WTC11 (cell line): ENCODE measurements at regions not wholly inside any gene's neighbourhood (a gene's known extent, or its start where the extent isn't known, plus 50 kb on each side); places are given as distances from the start of the nearest gene placed in this dataset.

Source experiments
- ATAC-seq: fragments of 200-7000 bp; cut with Tn5 transposase; 2 replicates; pipeline ENCODE4 v1.10.0; 2021; ENCODE audit warnings: mild to moderate bottlenecking, moderate library complexity
- CTCF ChIA-PET: fragments of 300-600 bp; sonication (Branson Sonifier 250); formaldehyde crosslinking; loops from one replicate; lab custom pipeline; 2021; ENCODE audit warnings: antibody characterized with exemption; lab: Charles Lee
- POLR2A ChIA-PET: fragments of 350-600 bp; sonication (Branson Sonifier 250); formaldehyde crosslinking; loops from one replicate; lab custom pipeline; 2021; ENCODE audit warnings: antibody characterized with exemption; lab: Charles Lee
- DNase-seq: peaks from one replicate; pipeline ENCODE4 v3.0.0; 2021; ENCODE audit warnings: low spot score
- H3K27ac Mint-ChIP-seq: 2 replicates; pipeline ENCODE4 v1.8.0; 2021; ENCODE audit warnings: mixed read lengths
- H3K27me3 Mint-ChIP-seq: 2 replicates; pipeline ENCODE4 v1.8.0; 2021; ENCODE audit warnings: low read depth, mild to moderate bottlenecking, moderate library complexity, mixed read lengths
- H3K36me3 Mint-ChIP-seq: 2 replicates; pipeline ENCODE4 v1.8.0; 2021; ENCODE audit warnings: mixed read lengths
- H3K4me1 Mint-ChIP-seq: 2 replicates; pipeline ENCODE4 v1.8.0; 2022; ENCODE audit warnings: mixed read lengths
- H3K4me3 Mint-ChIP-seq: 2 replicates; pipeline ENCODE4 v1.8.0; 2021; ENCODE audit warnings: mild to moderate bottlenecking, moderate library complexity, mixed read lengths
- H3K9me3 Mint-ChIP-seq: 2 replicates; pipeline ENCODE4 v1.8.0; 2021; ENCODE audit warnings: mixed read lengths
- ARID4B ChIP-seq: sonication (generic); formaldehyde crosslinking; IDR thresholded peaks from 2 replicates; pipeline ENCODE4 v1.8.0; 2023; ENCODE audit warnings: missing genetic modification reagents, mild to moderate bottlenecking, borderline replicate concordance
- ATF1 ChIP-seq: sonication (generic); formaldehyde crosslinking; IDR thresholded peaks from 2 replicates; pipeline ENCODE4 v1.8.1; 2023; ENCODE audit warnings: mild to moderate bottlenecking, moderate library complexity, missing genetic modification reagents
- CREB1 ChIP-seq: sonication (generic); formaldehyde crosslinking; IDR thresholded peaks from 2 replicates; pipeline ENCODE4 v1.8.0; 2023; ENCODE audit warnings: mild to moderate bottlenecking, missing genetic modification reagents
- CREM ChIP-seq: sonication (generic); formaldehyde crosslinking; IDR thresholded peaks from 2 replicates; pipeline ENCODE4 v1.8.1; 2022; ENCODE audit warnings: mild to moderate bottlenecking, missing genetic modification reagents, moderate library complexity
- ERG ChIP-seq: fragments of 250-450 bp; sonication (Bioruptor Pico); IDR thresholded peaks from 2 replicates; pipeline ENCODE4 v1.8.0; 2021; ENCODE audit warnings: mild to moderate bottlenecking
- ESRRA ChIP-seq: sonication (generic); formaldehyde crosslinking; IDR thresholded peaks from 2 replicates; pipeline ENCODE4 v1.8.1; 2022; ENCODE audit warnings: mild to moderate bottlenecking, missing genetic modification reagents, borderline replicate concordance
- ETV6 ChIP-seq: sonication (generic); formaldehyde crosslinking; IDR thresholded peaks from 2 replicates; pipeline ENCODE4 v1.8.1; 2022; ENCODE audit warnings: mild to moderate bottlenecking, missing genetic modification reagents
- FOXP4 ChIP-seq: sonication (generic); formaldehyde crosslinking; IDR thresholded peaks from 2 replicates; pipeline ENCODE4 v1.8.0; 2022; ENCODE audit warnings: mild to moderate bottlenecking, missing genetic modification reagents
- HMGA2 ChIP-seq: fragments of 250-450 bp; sonication (Bioruptor Pico); IDR thresholded peaks from 2 replicates; pipeline ENCODE4 v1.4.0; 2021; ENCODE audit warnings: mild to moderate bottlenecking, moderate library complexity
- IRF1 ChIP-seq: sonication (generic); formaldehyde crosslinking; IDR thresholded peaks from 2 replicates; pipeline ENCODE4 v1.8.0; 2023; ENCODE audit warnings: missing genetic modification reagents
- PREB ChIP-seq: sonication (generic); formaldehyde crosslinking; IDR thresholded peaks from 2 replicates; pipeline ENCODE4 v1.8.1; 2022; ENCODE audit warnings: mild to moderate bottlenecking, missing genetic modification reagents, moderate library complexity, borderline replicate concordance
- SP1 ChIP-seq: sonication (generic); formaldehyde crosslinking; conservative IDR thresholded peaks from 2 replicates; pipeline ENCODE4 v1.8.1; 2022; ENCODE audit warnings: missing genetic modification reagents
- TP53 ChIP-seq: sonication (generic); formaldehyde crosslinking; IDR thresholded peaks from 2 replicates; pipeline ENCODE4 v1.8.1; 2023; ENCODE audit warnings: mild to moderate bottlenecking, missing genetic modification reagents
- USF1 ChIP-seq: sonication (generic); formaldehyde crosslinking; IDR thresholded peaks from 2 replicates; pipeline ENCODE4 v1.8.0; 2022; ENCODE audit warnings: mild to moderate bottlenecking, missing genetic modification reagents
- ZBTB43 ChIP-seq: sonication (generic); formaldehyde crosslinking; IDR thresholded peaks from 2 replicates; pipeline ENCODE4 v1.8.1; 2023; ENCODE audit warnings: mild to moderate bottlenecking, missing genetic modification reagents
- ZNF263 ChIP-seq: sonication (generic); formaldehyde crosslinking; IDR thresholded peaks from 2 replicates; pipeline ENCODE4 v1.8.1; 2022; ENCODE audit warnings: low read depth, mild to moderate bottlenecking, moderate library complexity, missing genetic modification reagents
- ZNF317 ChIP-seq: sonication (generic); formaldehyde crosslinking; IDR thresholded peaks from 2 replicates; pipeline ENCODE4 v1.8.1; 2023; ENCODE audit warnings: low read depth, mild to moderate bottlenecking, moderate library complexity, missing genetic modification reagents, borderline replicate concordance
- ZNF416 ChIP-seq: fragments of 250-450 bp; sonication (Bioruptor Pico); IDR thresholded peaks from 2 replicates; pipeline ENCODE4 v1.9.0; 2021; ENCODE audit warnings: mild to moderate bottlenecking, inconsistent platforms
- ZNF425 ChIP-seq: fragments of 250-450 bp; sonication (Bioruptor Pico); conservative IDR thresholded peaks from 2 replicates; pipeline ENCODE4 v1.9.0; 2021; ENCODE audit warnings: mild to moderate bottlenecking
- ZNF671 ChIP-seq: fragments of 250-450 bp; sonication (Bioruptor Pico); IDR thresholded peaks from 2 replicates; pipeline ENCODE4 v1.8.0; 2021; ENCODE audit warnings: mild to moderate bottlenecking

- TF ChIP-seq USF1 (CRISPR knock-in tag) = no peak
- no peak for TF ChIP-seq ZNF416 (CRISPR knock-in tag)
- no peak for TF ChIP-seq ZNF425 (CRISPR knock-in tag)
- no peak for TF ChIP-seq IRF1
- no peak for TF ChIP-seq ZNF671 (CRISPR knock-in tag)
- TF ChIP-seq FOXP4 = no peak
- TF ChIP-seq CREB1 (CRISPR knock-in tag) = no peak
- no peak for TF ChIP-seq SP1 (CRISPR knock-in tag)
Measured at GRCh38 chr10:21263263-21263803, 262.1 kb downstream of the SKIDA1 start (continued).

- Mint-ChIP-seq H3K4me1 (peaks cover 15% of the 10 kb centered on the region), H3K27ac (peak overlapping the region; percentile 63), H3K36me3 (peaks cover 8% of the 10 kb centered on the region), H3K4me3 (no peak overlapping the region), H3K27me3 (no peaks in the 10 kb centered on the region), H3K9me3 (peaks cover 3% of the 10 kb centered on the region; the same call in 1 of the 2 replicates)
- TF ChIP-seq ERG (CRISPR knock-in tag) (no peak), ZNF317 (CRISPR knock-in tag) (no peak), ZBTB43 (CRISPR knock-in tag) (no peak), ARID4B (CRISPR knock-in tag) (no peak), TP53 (CRISPR knock-in tag) (no peak), ETV6 (CRISPR knock-in tag) (no peak), ZNF263 (no peak), ATF1 (CRISPR knock-in tag) (no peak), USF1 (CRISPR knock-in tag) (no peak), PREB (no peak), ESRRA (no peak), CREM (CRISPR knock-in tag) (no peak), HMGA2 (CRISPR knock-in tag) (no peak)
- DNase-seq = no peak
- ChIA-PET POLR2A (no interaction called here), CTCF (no interaction called here)
- 0 out of 2 replicates have a peak, but pooled peaks have one; percentile 15 for ATAC-seq
Measured at GRCh38 chr10:21261842-21262294, 263.6 kb downstream of the SKIDA1 start.
